ENCODE measurements at regions not wholly inside any gene's neighbourhood (a gene's known extent, or its start where the extent isn't known, plus 50 kb on each side); places are given as distances from the start of the nearest gene placed in this dataset.

GRCh38 chr20:50260479-50261221 is 70.0 kb downstream of the CEBPB start:
- TF ChIP-seq, protein P1, sequence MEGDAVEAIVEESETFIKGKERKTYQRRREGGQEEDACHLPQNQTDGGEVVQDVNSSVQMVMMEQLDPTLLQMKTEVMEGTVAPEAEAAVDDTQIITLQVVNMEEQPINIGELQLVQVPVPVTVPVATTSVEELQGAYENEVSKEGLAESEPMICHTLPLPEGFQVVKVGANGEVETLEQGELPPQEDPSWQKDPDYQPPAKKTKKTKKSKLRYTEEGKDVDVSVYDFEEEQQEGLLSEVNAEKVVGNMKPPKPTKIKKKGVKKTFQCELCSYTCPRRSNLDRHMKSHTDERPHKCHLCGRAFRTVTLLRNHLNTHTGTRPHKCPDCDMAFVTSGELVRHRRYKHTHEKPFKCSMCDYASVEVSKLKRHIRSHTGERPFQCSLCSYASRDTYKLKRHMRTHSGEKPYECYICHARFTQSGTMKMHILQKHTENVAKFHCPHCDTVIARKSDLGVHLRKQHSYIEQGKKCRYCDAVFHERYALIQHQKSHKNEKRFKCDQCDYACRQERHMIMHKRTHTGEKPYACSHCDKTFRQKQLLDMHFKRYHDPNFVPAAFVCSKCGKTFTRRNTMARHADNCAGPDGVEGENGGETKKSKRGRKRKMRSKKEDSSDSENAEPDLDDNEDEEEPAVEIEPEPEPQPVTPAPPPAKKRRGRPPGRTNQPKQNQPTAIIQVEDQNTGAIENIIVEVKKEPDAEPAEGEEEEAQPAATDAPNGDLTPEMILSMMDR (IDR thresholded peaks at IDR 0.05) = no peak
- no peak for TF ChIP-seq POLR2A (IDR thresholded peaks at IDR 0.05)
- peak in 1 of 2 donors; percentile 84 for DNase-seq (ENCODE audit: low spot score in 2 of 2)
- intact Hi-C loops (cut with DNase I; ENCODE audit: low total_unique reads) = no loop called here
- H3K4me3 ChIP-seq (ENCODE audit: low read depth, poor library complexity, severe bottlenecking) = no peak overlapping the region
- 82% methylated on average over 8 of the region's 8 CpGs for WGBS, 2 donors

DNA sequence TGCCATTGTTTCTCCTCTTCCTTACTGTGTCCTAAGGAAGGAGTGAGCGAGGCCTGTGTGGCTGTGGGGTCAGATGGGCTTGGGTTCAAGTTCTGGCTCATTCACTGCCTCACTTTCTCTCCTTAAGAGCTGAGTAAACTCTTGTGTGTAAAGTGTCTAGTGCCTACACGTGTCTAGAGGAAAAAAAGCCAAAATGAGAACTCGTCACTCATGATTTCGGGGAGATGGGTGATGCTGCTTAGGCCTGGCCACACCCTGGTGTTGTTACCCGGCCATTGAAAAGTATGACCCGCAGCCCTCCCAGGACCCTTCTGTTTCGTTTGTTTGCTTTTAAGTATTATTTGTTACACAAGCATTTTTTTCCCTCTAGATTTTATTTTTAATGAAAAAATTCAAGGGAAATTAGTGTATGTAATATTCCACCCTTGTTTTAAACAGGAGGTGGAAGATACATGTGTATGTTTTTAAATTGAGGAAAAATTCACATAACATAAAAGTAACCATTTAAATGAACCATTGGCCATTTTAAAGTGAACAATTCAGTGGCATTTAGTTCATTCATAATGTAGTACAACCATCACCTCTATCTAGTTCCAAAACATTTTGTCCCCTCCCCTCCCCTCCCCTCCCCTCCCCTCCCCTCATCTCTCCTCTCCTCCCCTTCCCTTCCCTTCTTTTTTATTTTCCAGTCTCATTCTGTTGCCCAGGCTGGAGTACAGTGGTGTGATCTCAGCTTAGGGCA is 71.0 kb downstream of the CEBPB start:
- TF ChIP-seq, protein P1 (IDR thresholded peaks at IDR 0.05) = no peak
- no peak for TF ChIP-seq POLR2A (IDR thresholded peaks at IDR 0.05)
- WGBS, 2 donors = 85 to 86% methylated on average over 7 of the region's 7 CpGs
- intact Hi-C loops (cut with DNase I; ENCODE audit: low total_unique reads) = no loop called here
- DNase-seq (ENCODE audit: low spot score in 2 of 2) = no peak
- H3K4me3 ChIP-seq (ENCODE audit: low read depth, poor library complexity, severe bottlenecking) = no peak overlapping the region

- TF ChIP-seq POLR2A (IDR thresholded peaks at IDR 0.05) = no peak
- TF ChIP-seq, protein P1 (IDR thresholded peaks at IDR 0.05) = no peak
- intact Hi-C loops (cut with DNase I; ENCODE audit: low total_unique reads) = no loop called here
- 89 to 96% methylated on average over 3 of the region's 3 CpGs for WGBS, 2 donors
- no peak for DNase-seq (ENCODE audit: low spot score in 2 of 2)
- H3K4me3 ChIP-seq (ENCODE audit: low read depth, poor library complexity, severe bottlenecking) = no peak overlapping the region
Measured at GRCh38 chr20:50263831-50264230, 73.2 kb downstream of the CEBPB start.

- intact Hi-C loops (cut with DNase I; ENCODE audit: low total_unique reads) = no loop called here
- no peak for DNase-seq (ENCODE audit: low spot score in 2 of 2)
- no peak for TF ChIP-seq POLR2A (IDR thresholded peaks at IDR 0.05)
- no peak overlapping the region for H3K4me3 ChIP-seq (ENCODE audit: low read depth, poor library complexity, severe bottlenecking)
- 80 to 86% methylated on average over 12 to 13 of the region's 13 CpGs for WGBS, 2 donors
Measured at GRCh38 chr20:50264534-50265145, 74.0 kb downstream of the CEBPB start.

GRCh38 chr20:50265245-50265946 is 74.8 kb downstream of the CEBPB start:
- 93% methylated on average over 12 of the region's 12 CpGs for WGBS, 2 donors

More at GRCh38 chr20:50265245-50265946, 74.8 kb downstream of the CEBPB start:
- TF ChIP-seq POLR2A (IDR thresholded peaks at IDR 0.05) = no peak
- TF ChIP-seq, protein P1 (IDR thresholded peaks at IDR 0.05) = no peak
- no peak overlapping the region for H3K4me3 ChIP-seq (ENCODE audit: low read depth, poor library complexity, severe bottlenecking)
- DNase-seq (ENCODE audit: low spot score in 2 of 2) = no peak
- intact Hi-C loops (cut with DNase I; ENCODE audit: low total_unique reads) = no loop called here

All from lower leg skin (tissue), 4 donors.